Lower lobe of right lung (tissue), 2 donors: ENCODE measurements at regions not wholly inside any gene's neighbourhood (a gene's known extent, or its start where the extent isn't known, plus 50 kb on each side); places are given as distances from the start of the nearest gene placed in this dataset.
"Not testable (repeated sequence)": the region's sequence is repeated elsewhere in the genome, so short reads cannot be mapped to it uniquely, and the experiment has no call there.

ENCODE experiments used
- ATAC-seq, 2 donors: fragments of 200-7000 bp; cut with Tn5 transposase; one replicate each; pipeline ENCODE4 v1.9.1; 2020 to 2022; ENCODE audit warnings: mild to moderate bottlenecking in 2 of 2, moderate library complexity in 2 of 2
- DNase-seq: peaks from one replicate; pipeline ENCODE4 v3.0.0-alpha.2; 2020
- H3K27ac ChIP-seq: fragments of 200-600 bp; one replicate; pipeline ENCODE4 v1.8.0; 2022
- H3K27me3 ChIP-seq: fragments of 200-600 bp; one replicate; pipeline ENCODE4 v1.8.0; 2022; ENCODE audit warnings: low read depth
- H3K36me3 ChIP-seq: fragments of 200-600 bp; one replicate; pipeline ENCODE4 v1.8.0; 2022; ENCODE audit warnings: mild to moderate bottlenecking
- H3K4me1 ChIP-seq: fragments of 200-600 bp; one replicate; pipeline ENCODE4 v1.8.0; 2022
- H3K4me3 ChIP-seq: fragments of 200-600 bp; one replicate; pipeline ENCODE4 v1.8.0; 2022; ENCODE audit warnings: mild to moderate bottlenecking
- H3K9me3 ChIP-seq: fragments of 200-600 bp; one replicate; pipeline ENCODE4 v1.8.0; 2022
- intact Hi-C: fragments of 100-400 bp; cut with DNase I; formaldehyde crosslinking; loops from one replicate; pipeline ENCODE4 v1.11.0; 2022
- donor health status: DM: no; HTN: yes; CAD: no; lungs with severe emphysema.

- H3K27me3 ChIP-seq, H3K27ac ChIP-seq, DNase-seq, H3K36me3 ChIP-seq, H3K4me1 ChIP-seq, H3K9me3 ChIP-seq, ATAC-seq, intact Hi-C loops, H3K4me3 ChIP-seq: not testable (repeated sequence)
Observed at GRCh38 chr4:49519150-49520035, 533.3 kb downstream of the CWH43 start.

GRCh38 chr4:49523816-49524765, 538.0 kb downstream of the CWH43 start:
- ATAC-seq, H3K36me3 ChIP-seq, H3K9me3 ChIP-seq, intact Hi-C loops, H3K27ac ChIP-seq, H3K4me3 ChIP-seq, H3K27me3 ChIP-seq, H3K4me1 ChIP-seq: not testable (repeated sequence)
- DNase-seq = peak; percentile 40

GRCh38 chr4:49558916-49559676, 573.0 kb downstream of the CWH43 start:
- H3K4me1 ChIP-seq, H3K4me3 ChIP-seq, H3K27me3 ChIP-seq, H3K9me3 ChIP-seq, intact Hi-C loops, H3K36me3 ChIP-seq, H3K27ac ChIP-seq, DNase-seq, ATAC-seq: not testable (repeated sequence)

- DNase-seq, intact Hi-C loops, H3K27ac ChIP-seq, H3K9me3 ChIP-seq, H3K36me3 ChIP-seq, H3K4me1 ChIP-seq, H3K27me3 ChIP-seq, H3K4me3 ChIP-seq, ATAC-seq: not testable (repeated sequence)
Observed at GRCh38 chr4:49560131-49560816, 574.2 kb downstream of the CWH43 start.

GRCh38 chr4:49560883-49561282, 574.8 kb downstream of the CWH43 start:
- intact Hi-C loops, H3K36me3 ChIP-seq, DNase-seq, H3K4me1 ChIP-seq, H3K27me3 ChIP-seq, H3K27ac ChIP-seq, ATAC-seq, H3K4me3 ChIP-seq, H3K9me3 ChIP-seq: not testable (repeated sequence)

GRCh38 chr4:49570248-49570647, 584.2 kb downstream of the CWH43 start:
- intact Hi-C loops, H3K36me3 ChIP-seq: not testable (repeated sequence)

GRCh38 chr4:49573666-49574215, 587.7 kb downstream of the CWH43 start:
- intact Hi-C loops, ATAC-seq: not testable (repeated sequence)

More at GRCh38 chr4:49570248-49570647, 584.2 kb downstream of the CWH43 start:
- not testable (repeated sequence) for H3K4me3 ChIP-seq, H3K9me3 ChIP-seq, DNase-seq, H3K4me1 ChIP-seq, ATAC-seq, H3K27me3 ChIP-seq, H3K27ac ChIP-seq

GRCh38 chr4:49575250-49575649, 589.2 kb downstream of the CWH43 start:
- H3K4me1 ChIP-seq, H3K9me3 ChIP-seq, H3K27ac ChIP-seq, intact Hi-C loops, ATAC-seq, H3K27me3 ChIP-seq, H3K4me3 ChIP-seq, DNase-seq, H3K36me3 ChIP-seq: not testable (repeated sequence)

More at GRCh38 chr4:49573666-49574215, 587.7 kb downstream of the CWH43 start:
- not testable (repeated sequence) for H3K27ac ChIP-seq, H3K9me3 ChIP-seq, H3K27me3 ChIP-seq, DNase-seq, H3K36me3 ChIP-seq, H3K4me3 ChIP-seq, H3K4me1 ChIP-seq

GRCh38 chr4:49578371-49578770, 592.3 kb downstream of the CWH43 start:
- H3K4me3 ChIP-seq, H3K27ac ChIP-seq, H3K4me1 ChIP-seq, intact Hi-C loops, ATAC-seq, DNase-seq, H3K9me3 ChIP-seq, H3K27me3 ChIP-seq, H3K36me3 ChIP-seq: not testable (repeated sequence)

GRCh38 chr4:49578899-49579298, 592.8 kb downstream of the CWH43 start:
- intact Hi-C loops, H3K27me3 ChIP-seq, H3K9me3 ChIP-seq, ATAC-seq, H3K4me3 ChIP-seq, H3K36me3 ChIP-seq, H3K27ac ChIP-seq, H3K4me1 ChIP-seq, DNase-seq: not testable (repeated sequence)

- H3K4me1 ChIP-seq, ATAC-seq, H3K27me3 ChIP-seq, H3K4me3 ChIP-seq, H3K36me3 ChIP-seq, DNase-seq, intact Hi-C loops, H3K27ac ChIP-seq, H3K9me3 ChIP-seq: not testable (repeated sequence)
Observed at GRCh38 chr4:49580166-49580565, 594.1 kb downstream of the CWH43 start.

- H3K36me3 ChIP-seq, H3K9me3 ChIP-seq, ATAC-seq, DNase-seq, H3K4me3 ChIP-seq, H3K4me1 ChIP-seq, H3K27ac ChIP-seq, H3K27me3 ChIP-seq, intact Hi-C loops: not testable (repeated sequence)
Observed at GRCh38 chr4:49588401-49588800, 602.3 kb downstream of the CWH43 start.
